Panc1 (cell line): ENCODE measurements at regions not wholly inside any gene's neighbourhood (a gene's known extent, or its start where the extent isn't known, plus 50 kb on each side); places are given as distances from the start of the nearest gene placed in this dataset.

Source experiments
- ATAC-seq: fragments of 200-7000 bp; cut with Tn5 transposase; 2 replicates; pipeline ENCODE4 v1.9.1; 2020; ENCODE audit warnings: mild to moderate bottlenecking, moderate library complexity
- BruUV-seq: library from RNA; stranded (reverse); fragments of 400-500 nt; replicated peaks from 2 replicates; lab custom pipeline; 2021; lab: Mats Ljungman, UMichigan
- CTCF ChIA-PET: fragments of 300-600 bp; sonication (Branson Sonifier 250); formaldehyde crosslinking; loops from one replicate; lab custom pipeline; 2022; ENCODE audit warnings: antibody characterized with exemption; lab: Charles Lee
- POLR2A ChIA-PET: fragments of 300-600 bp; sonication (Branson Sonifier 250); formaldehyde crosslinking; loops from one replicate; lab custom pipeline; 2022; ENCODE audit warnings: antibody characterized with exemption; lab: Charles Lee
- DNase-seq: peaks from one replicate; pipeline ENCODE4 v3.0.0-alpha.2; 2010; ENCODE audit warnings: low read depth, low spot score
- H3K27ac ChIP-seq: 2 replicates; pipeline ENCODE4 v1.5.1; 2011; ENCODE audit warnings: mild to moderate bottlenecking, low read length, inconsistent platforms
- H3K27me3 ChIP-seq: fragments of 200-500 bp; sonication (Bioruptor generic); 2 replicates; pipeline ENCODE4 v1.6.0; 2014; ENCODE audit warnings: low read length, inconsistent platforms; ENCODE audit not compliant: control insufficient read depth, insufficient read depth
- H3K36me3 ChIP-seq: fragments of 200-500 bp; sonication (Bioruptor generic); 2 replicates; pipeline ENCODE4 v1.5.1; 2014; ENCODE audit warnings: inconsistent platforms, mild to moderate bottlenecking, low read length, moderate library complexity; ENCODE audit not compliant: control insufficient read depth, insufficient read depth
- H3K4me1 ChIP-seq: 2 replicates; pipeline ENCODE4 v1.5.1; 2011; ENCODE audit warnings: inconsistent platforms, mild to moderate bottlenecking, low read length, moderate library complexity; ENCODE audit not compliant: control insufficient read depth, insufficient read depth
- H3K4me3 ChIP-seq, 2 experiments: 2 replicates each; pipeline ENCODE4 v1.5.1; 2011 to 2012; ENCODE audit warnings: low read depth in 2 of 2, low read length in 2 of 2, mild to moderate bottlenecking in 2 of 2, inconsistent platforms in 1 of 2, moderate library complexity in 1 of 2
- H3K9me3 ChIP-seq: fragments of 200-500 bp; sonication (Bioruptor generic); 2 replicates; pipeline ENCODE4 v1.5.1; 2014; ENCODE audit warnings: low read depth, mild to moderate bottlenecking, inconsistent platforms, low read length, moderate library complexity; ENCODE audit not compliant: control insufficient read depth, insufficient read depth
- POLR2AphosphoS5 ChIP-seq: IDR thresholded peaks from 2 replicates; pipeline ENCODE4 v1.6.1; 2012; ENCODE audit warnings: mild to moderate bottlenecking, low read depth, low read length, moderate library complexity
- SIN3A ChIP-seq: IDR thresholded peaks from 2 replicates; pipeline ENCODE4 v1.6.1; 2012; ENCODE audit warnings: low read depth, mild to moderate bottlenecking, low read length, moderate library complexity, borderline replicate concordance; ENCODE audit not compliant: insufficient read depth
- TCF7L2 ChIP-seq: IDR thresholded peaks from 2 replicates; pipeline ENCODE4 v1.6.1; 2011; ENCODE audit warnings: mild to moderate bottlenecking, low read depth, low read length, inconsistent platforms
- in situ Hi-C: cut with HindIII; loops from 2 replicates; pipeline ENCODE4 v1.10.0; 2016; ENCODE audit warnings: low sequenced_read_pairs, low pct_unique_long_range_greater_than_20kb
- intact Hi-C: fragments of 100-400 bp; cut with micrococcal nuclease; formaldehyde crosslinking; loops from one replicate; pipeline ENCODE4 v1.10.0; 2022; ENCODE audit not compliant: unreplicated experiment
- TF ChIP-seq, protein P1 (sequence below): fragments of 450-650 bp; IDR thresholded peaks from 2 replicates; pipeline ENCODE4 v1.5.1; 2017; ENCODE audit warnings: mild to moderate bottlenecking
- TF ChIP-seq, protein P2 (sequence below), 2 experiments: IDR thresholded peaks; 2 replicates each; pipeline ENCODE4 v1.6.1; 2011 to 2012; ENCODE audit warnings: low read depth in 2 of 2, control low read depth in 1 of 2, low read length in 1 of 2, mild to moderate bottlenecking in 1 of 2, moderate library complexity in 1 of 2; ENCODE audit not compliant: insufficient read depth in 1 of 2

DNA sequence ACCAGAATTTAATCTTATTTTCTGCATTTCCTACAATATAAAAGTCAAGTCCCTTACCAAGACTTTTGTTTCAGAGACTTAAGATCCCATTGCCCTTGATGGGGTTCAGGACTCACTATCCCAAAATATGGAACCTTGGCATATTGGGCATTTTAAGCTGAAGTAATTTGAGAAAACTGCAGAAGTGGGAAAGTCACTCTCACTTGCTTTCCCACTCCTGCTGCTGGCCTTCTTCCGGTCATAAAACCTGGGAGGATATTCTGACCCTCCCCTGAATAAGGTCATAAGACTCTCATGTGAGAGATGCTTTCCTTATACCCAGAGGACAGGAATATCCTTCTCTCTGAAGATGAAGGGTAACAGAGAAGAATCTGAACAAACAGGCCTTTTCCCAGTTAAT is 92.8 kb upstream of the IFNGR1 start:
- in situ Hi-C loops (no loop called here), intact Hi-C loops (loop anchor here (5.0 kb wide), 2 partner anchors 220 to 235 kb away; no protein-coding TSS in a partner anchor)
- Histone ChIP-seq H3K36me3 (no peaks in the 10 kb centered on the region), H3K4me1 (no peaks in the 10 kb centered on the region), H3K27ac (no peak overlapping the region), H3K9me3 (no peaks in the 10 kb centered on the region), H3K4me3 (no peak overlapping the region), H3K27me3 (peaks cover 2% of the 10 kb centered on the region; the same call in 1 of the 2 replicates)
- ATAC-seq (no peak), DNase-seq (no peak)
- no TSS peak for BruUV-seq
- POLR2A ChIA-PET, result no interaction called here
- TF ChIP-seq, protein P1, sequence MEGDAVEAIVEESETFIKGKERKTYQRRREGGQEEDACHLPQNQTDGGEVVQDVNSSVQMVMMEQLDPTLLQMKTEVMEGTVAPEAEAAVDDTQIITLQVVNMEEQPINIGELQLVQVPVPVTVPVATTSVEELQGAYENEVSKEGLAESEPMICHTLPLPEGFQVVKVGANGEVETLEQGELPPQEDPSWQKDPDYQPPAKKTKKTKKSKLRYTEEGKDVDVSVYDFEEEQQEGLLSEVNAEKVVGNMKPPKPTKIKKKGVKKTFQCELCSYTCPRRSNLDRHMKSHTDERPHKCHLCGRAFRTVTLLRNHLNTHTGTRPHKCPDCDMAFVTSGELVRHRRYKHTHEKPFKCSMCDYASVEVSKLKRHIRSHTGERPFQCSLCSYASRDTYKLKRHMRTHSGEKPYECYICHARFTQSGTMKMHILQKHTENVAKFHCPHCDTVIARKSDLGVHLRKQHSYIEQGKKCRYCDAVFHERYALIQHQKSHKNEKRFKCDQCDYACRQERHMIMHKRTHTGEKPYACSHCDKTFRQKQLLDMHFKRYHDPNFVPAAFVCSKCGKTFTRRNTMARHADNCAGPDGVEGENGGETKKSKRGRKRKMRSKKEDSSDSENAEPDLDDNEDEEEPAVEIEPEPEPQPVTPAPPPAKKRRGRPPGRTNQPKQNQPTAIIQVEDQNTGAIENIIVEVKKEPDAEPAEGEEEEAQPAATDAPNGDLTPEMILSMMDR, result no peak
- TF ChIP-seq, protein P2, sequence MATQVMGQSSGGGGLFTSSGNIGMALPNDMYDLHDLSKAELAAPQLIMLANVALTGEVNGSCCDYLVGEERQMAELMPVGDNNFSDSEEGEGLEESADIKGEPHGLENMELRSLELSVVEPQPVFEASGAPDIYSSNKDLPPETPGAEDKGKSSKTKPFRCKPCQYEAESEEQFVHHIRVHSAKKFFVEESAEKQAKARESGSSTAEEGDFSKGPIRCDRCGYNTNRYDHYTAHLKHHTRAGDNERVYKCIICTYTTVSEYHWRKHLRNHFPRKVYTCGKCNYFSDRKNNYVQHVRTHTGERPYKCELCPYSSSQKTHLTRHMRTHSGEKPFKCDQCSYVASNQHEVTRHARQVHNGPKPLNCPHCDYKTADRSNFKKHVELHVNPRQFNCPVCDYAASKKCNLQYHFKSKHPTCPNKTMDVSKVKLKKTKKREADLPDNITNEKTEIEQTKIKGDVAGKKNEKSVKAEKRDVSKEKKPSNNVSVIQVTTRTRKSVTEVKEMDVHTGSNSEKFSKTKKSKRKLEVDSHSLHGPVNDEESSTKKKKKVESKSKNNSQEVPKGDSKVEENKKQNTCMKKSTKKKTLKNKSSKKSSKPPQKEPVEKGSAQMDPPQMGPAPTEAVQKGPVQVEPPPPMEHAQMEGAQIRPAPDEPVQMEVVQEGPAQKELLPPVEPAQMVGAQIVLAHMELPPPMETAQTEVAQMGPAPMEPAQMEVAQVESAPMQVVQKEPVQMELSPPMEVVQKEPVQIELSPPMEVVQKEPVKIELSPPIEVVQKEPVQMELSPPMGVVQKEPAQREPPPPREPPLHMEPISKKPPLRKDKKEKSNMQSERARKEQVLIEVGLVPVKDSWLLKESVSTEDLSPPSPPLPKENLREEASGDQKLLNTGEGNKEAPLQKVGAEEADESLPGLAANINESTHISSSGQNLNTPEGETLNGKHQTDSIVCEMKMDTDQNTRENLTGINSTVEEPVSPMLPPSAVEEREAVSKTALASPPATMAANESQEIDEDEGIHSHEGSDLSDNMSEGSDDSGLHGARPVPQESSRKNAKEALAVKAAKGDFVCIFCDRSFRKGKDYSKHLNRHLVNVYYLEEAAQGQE (IDR thresholded peaks at IDR 0.05; ENCODE audit: insufficient read depth in 1 of 2, low read depth in 2 of 2, low read length in 1 of 2), result no peak
- TF ChIP-seq TCF7L2 (no peak), POLR2AphosphoS5 (no peak), SIN3A (no peak)
- CTCF ChIA-PET, result no interaction called here

DNA sequence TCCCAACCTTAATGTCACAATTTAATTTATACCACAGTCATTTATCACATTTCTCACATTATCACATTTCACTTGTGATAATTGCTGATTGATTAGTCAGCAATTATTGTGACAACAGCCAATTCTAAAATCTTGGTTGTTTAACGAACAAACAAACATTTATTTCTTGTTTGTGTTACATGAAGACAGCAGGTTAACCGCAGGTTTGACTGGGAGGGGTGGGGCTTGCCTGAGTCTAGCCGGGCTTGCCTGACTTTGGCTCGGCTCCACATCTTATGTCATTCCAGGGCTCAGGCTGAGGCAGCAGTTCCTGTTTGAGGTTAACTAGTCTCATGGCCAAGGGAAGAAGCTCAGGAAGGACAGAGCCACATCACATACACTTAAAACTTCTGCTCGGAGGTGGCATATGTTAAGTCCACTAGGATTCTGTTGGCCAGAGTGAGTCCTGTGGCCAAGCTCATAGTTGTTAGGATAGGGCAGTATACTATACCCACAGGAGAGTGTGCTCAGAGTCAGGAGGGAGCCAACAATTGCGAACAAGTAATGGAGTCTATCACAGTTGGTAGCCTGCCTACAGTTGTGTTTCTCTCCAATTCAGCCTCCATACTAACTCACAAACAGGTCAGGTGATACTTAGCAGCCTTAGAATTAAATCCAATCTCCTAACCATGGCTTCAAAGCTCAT is 90.0 kb upstream of the IFNGR1 start:
- ATAC-seq, result no peak
- H3K36me3 ChIP-seq, result no peaks in the 10 kb centered on the region

More for the DNA sequence above, 90.0 kb upstream of the IFNGR1 start:
- H3K9me3 ChIP-seq, result no peaks in the 10 kb centered on the region
- TF ChIP-seq TCF7L2, result no peak
- TF ChIP-seq, protein P2 (IDR thresholded peaks at IDR 0.05; ENCODE audit: insufficient read depth in 1 of 2, low read depth in 2 of 2, low read length in 1 of 2), result no peak
- no peak for TF ChIP-seq SIN3A
- TF ChIP-seq, protein P1, result no peak
- no peak for TF ChIP-seq POLR2AphosphoS5
- H3K27me3 ChIP-seq, result peaks cover 4% of the 10 kb centered on the region; the same call in 1 of the 2 replicates
- CTCF ChIA-PET, result no interaction called here
- POLR2A ChIA-PET, result no interaction called here
- intact Hi-C loops (no loop called here), in situ Hi-C loops (no loop called here)
- no peak overlapping the region for H3K27ac ChIP-seq
- no peaks in the 10 kb centered on the region for H3K4me1 ChIP-seq
- H3K4me3 ChIP-seq, result no peak overlapping the region
- no TSS peak for BruUV-seq
- no peak for DNase-seq
